A549 (cell line): ENCODE measurements at regions not wholly inside any gene's neighbourhood (a gene's known extent, or its start where the extent isn't known, plus 50 kb on each side); places are given as distances from the start of the nearest gene placed in this dataset.

Experiments
- ATAC-seq, 2 experiments: fragments of 200-7000 bp in 1 of 2; fragments of >200 bp in 1 of 2; cut with Nextera tagmentation in 1 of 2; cut with Tn5 transposase in 1 of 2; 3 replicates each; pipeline versions ENCODE4 v1.8.0 to v1.9.1; 2018 to 2020; ENCODE audit warnings: mild to moderate bottlenecking in 1 of 2, moderate library complexity in 1 of 2
- CTCF ChIA-PET: fragments of 300-600 bp; sonication (Branson Sonifier 250); formaldehyde crosslinking; extraction: SDS; loops from one replicate; lab custom pipeline; 2021; ENCODE audit warnings: antibody characterized with exemption, inconsistent platforms; lab: Yijun Ruan, JAX
- POLR2A ChIA-PET: fragments of 350-600 bp; formaldehyde crosslinking; extraction: SDS; loops from one replicate; lab custom pipeline; 2021; ENCODE audit warnings: antibody characterized with exemption, inconsistent platforms; lab: Yijun Ruan, JAX
- DNase-seq, 2 experiments: peaks; one replicate each; pipeline versions ENCODE4 v3.0.0 to v3.0.0-alpha.2; 2011 to 2016; ENCODE audit warnings: low read depth in 1 of 2, low spot score in 1 of 2
- FAIRE-seq: peaks from 2 replicates; lab custom pipeline; 2011; peaks lifted over from hg19 to GRCh38; lab: Jason Lieb, UNC
- H3K27ac ChIP-seq, 2 experiments: fragments of >200 bp; sonication (Bioruptor Twin); formaldehyde crosslinking; 3 replicates each; pipeline ENCODE4 v1.5.1; 2016 to 2017
- H3K4me1 ChIP-seq: fragments of >200 bp; sonication (Bioruptor Twin); formaldehyde crosslinking; 3 replicates; pipeline ENCODE4 v1.6.1; 2016
- H3K4me2 ChIP-seq: fragments of >200 bp; sonication (Bioruptor Twin); formaldehyde crosslinking; 3 replicates; pipeline ENCODE4 v1.6.1; 2016
- H3K4me3 ChIP-seq: fragments of >200 bp; sonication (Bioruptor Twin); formaldehyde crosslinking; 3 replicates; pipeline ENCODE4 v1.5.1; 2016
- H3K9me3 ChIP-seq: fragments of >200 bp; sonication (Bioruptor Twin); formaldehyde crosslinking; 3 replicates; pipeline ENCODE4 v1.6.1; 2016
- CHD4 ChIP-seq: fragments of 200-600 bp; sonication (generic); IDR thresholded peaks from 2 replicates; pipeline ENCODE4 v1.6.1; 2016; ENCODE audit warnings: antibody characterized with exemption, mild to moderate bottlenecking, borderline replicate concordance
- EHF ChIP-seq: fragments of 250-450 bp; sonication (Bioruptor Pico); IDR thresholded peaks from 2 replicates; pipeline ENCODE4 v1.5.0; 2020; ENCODE audit warnings: mild to moderate bottlenecking
- EHMT2 ChIP-seq: fragments of 200-600 bp; sonication (generic); IDR thresholded peaks from 2 replicates; pipeline ENCODE4 v1.6.1; 2016; ENCODE audit warnings: antibody characterized with exemption, low read depth, mild to moderate bottlenecking, moderate library complexity
- EP300 ChIP-seq, 2 experiments: fragments of >200 bp; sonication (Bioruptor Twin); formaldehyde crosslinking; IDR thresholded peaks; 2 replicates in 1 of 2; 3 replicates in 1 of 2; pipeline ENCODE4 v1.6.1; 2016 to 2017
- ESRRA ChIP-seq: fragments of 150-350 bp; IDR thresholded peaks from 2 replicates; pipeline ENCODE4 v1.6.1; 2014; ENCODE audit warnings: mild to moderate bottlenecking, low read length, borderline replicate concordance
- FOSB ChIP-seq: fragments of 250-450 bp; sonication (Bioruptor Pico); IDR thresholded peaks from 2 replicates; pipeline ENCODE4 v1.5.0; 2020; ENCODE audit warnings: mild to moderate bottlenecking, moderate library complexity
- GATA3 ChIP-seq: IDR thresholded peaks from 2 replicates; pipeline ENCODE4 v1.6.1; 2012; ENCODE audit warnings: borderline replicate concordance
- HEYL ChIP-seq: fragments of 250-450 bp; sonication (Bioruptor Pico); IDR thresholded peaks from 2 replicates; pipeline ENCODE4 v1.8.0; 2021; ENCODE audit warnings: mild to moderate bottlenecking, moderate library complexity
- HOXB13 ChIP-seq: fragments of 250-450 bp; sonication (Bioruptor Pico); IDR thresholded peaks from 2 replicates; pipeline ENCODE4 v1.5.0; 2020; ENCODE audit warnings: low read depth, mild to moderate bottlenecking, moderate library complexity
- MAFK ChIP-seq: fragments of 450-650 bp; IDR thresholded peaks from 2 replicates; pipeline ENCODE4 v1.6.1; 2014; ENCODE audit not compliant: partially characterized antibody
- NFE2L2 ChIP-seq: fragments of 150-350 bp; conservative IDR thresholded peaks from 2 replicates; pipeline ENCODE4 v1.6.1; 2014; ENCODE audit warnings: low read length
- NR3C1 ChIP-seq: fragments of >200 bp; sonication (Bioruptor Twin); formaldehyde crosslinking; IDR thresholded peaks from 3 replicates; pipeline ENCODE4 v1.6.1; 2017
- POLR2A ChIP-seq: IDR thresholded peaks from 2 replicates; pipeline ENCODE4 v1.6.1; 2012; ENCODE audit warnings: mild to moderate bottlenecking, low read length
- RAD21 ChIP-seq, 2 experiments: fragments of >200 bp in 1 of 2; sonication (Bioruptor Twin) in 1 of 2; formaldehyde crosslinking in 1 of 2; IDR thresholded peaks in 1 of 2; conservative IDR thresholded peaks in 1 of 2; 2 replicates in 1 of 2; 3 replicates in 1 of 2; pipeline ENCODE4 v1.6.1; 2012 to 2018; ENCODE audit warnings: inconsistent platforms in 1 of 2
- RCOR1 ChIP-seq: fragments of 150-350 bp; IDR thresholded peaks from 2 replicates; pipeline ENCODE4 v1.6.1; 2014; ENCODE audit warnings: antibody characterized with exemption, low read length, low read depth
- RFX5 ChIP-seq: fragments of 450-650 bp; IDR thresholded peaks from 2 replicates; pipeline ENCODE4 v1.7.1; 2014; ENCODE audit warnings: antibody characterized with exemption, mild to moderate bottlenecking, moderate library complexity
- SMC3 ChIP-seq: fragments of >200 bp; sonication (Bioruptor Twin); formaldehyde crosslinking; IDR thresholded peaks from 3 replicates; pipeline ENCODE4 v1.6.1; 2018; ENCODE audit warnings: inconsistent platforms
- TFCP2L1 ChIP-seq: fragments of 250-450 bp; sonication (Bioruptor Pico); IDR thresholded peaks from 2 replicates; pipeline ENCODE4 v1.5.0; 2021; ENCODE audit warnings: mild to moderate bottlenecking
- ZC3H11A ChIP-seq: fragments of 450-650 bp; IDR thresholded peaks from 2 replicates; pipeline ENCODE4 v1.6.1; 2014; ENCODE audit warnings: antibody characterized with exemption, mild to moderate bottlenecking
- ZFP36 ChIP-seq: fragments of 450-650 bp; IDR thresholded peaks from 2 replicates; pipeline ENCODE4 v1.6.1; 2014; ENCODE audit warnings: borderline replicate concordance; ENCODE audit not compliant: partially characterized antibody
- ZNF302 ChIP-seq: fragments of 250-450 bp; sonication (Bioruptor Pico); IDR thresholded peaks from 2 replicates; pipeline ENCODE4 v1.9.0; 2021; ENCODE audit warnings: inconsistent platforms, mild to moderate bottlenecking, moderate library complexity
- ZSCAN20 ChIP-seq: fragments of 250-450 bp; sonication (Bioruptor Pico); IDR thresholded peaks from 2 replicates; pipeline ENCODE4 v1.8.0; 2022; ENCODE audit warnings: mild to moderate bottlenecking, moderate library complexity
- WGBS: methylation state at CpG from one replicate; pipeline ENCODE4 v1.1.6; 2017; ENCODE audit errors: missing lambda C conversion rate; 5-methylcytosine and 5-hydroxymethylcytosine counted together
- TF ChIP-seq, protein P1 (sequence below): fragments of >200 bp; sonication (Bioruptor Twin); formaldehyde crosslinking; IDR thresholded peaks from 2 replicates; pipeline ENCODE4 v1.6.1; 2016
- TF ChIP-seq, protein P2 (sequence below): fragments of 200-600 bp; sonication (generic); IDR thresholded peaks from 2 replicates; pipeline ENCODE4 v1.6.1; 2016; ENCODE audit warnings: antibody characterized with exemption, mild to moderate bottlenecking, moderate library complexity
- TF ChIP-seq, protein P3 (sequence below): fragments of 450-650 bp; IDR thresholded peaks from 2 replicates; pipeline ENCODE4 v1.6.1; 2014; ENCODE audit warnings: antibody characterized with exemption
- TF ChIP-seq, protein P4 (sequence below): fragments of >200 bp; sonication (Bioruptor Twin); formaldehyde crosslinking; IDR thresholded peaks from 3 replicates; pipeline ENCODE4 v1.5.1; 2016
- TF ChIP-seq, protein P5 (sequence below): IDR thresholded peaks from 2 replicates; pipeline ENCODE4 v1.6.1; 2012; ENCODE audit warnings: low read depth, borderline replicate concordance

DNA sequence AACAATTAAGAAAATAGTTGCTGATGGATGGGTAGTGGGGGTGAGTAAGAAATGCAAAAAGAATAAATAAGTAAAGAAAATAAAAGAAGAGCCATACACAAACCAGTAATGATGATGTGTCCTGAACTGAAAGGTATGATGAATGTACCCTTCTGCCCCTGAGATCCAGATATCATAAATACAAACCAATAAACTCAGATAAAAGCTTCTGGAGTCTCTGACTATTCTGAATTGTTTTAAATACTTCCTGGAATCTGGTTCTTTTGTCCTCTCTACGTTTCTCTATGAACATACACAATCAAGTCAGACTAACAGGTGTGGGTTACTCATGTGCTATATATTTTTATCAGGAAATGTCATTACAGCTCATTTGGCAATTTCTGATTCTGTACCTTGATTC, 153.4 kb downstream of the PPP1R2C start:
- Histone ChIP-seq H3K9me3 (no peaks in the 10 kb centered on the region), H3K4me2 (no peak overlapping the region), H3K4me1 (no peaks in the 10 kb centered on the region), H3K27ac (no peak overlapping the region), H3K4me3 (no peak overlapping the region)
- POLR2A ChIA-PET = no interaction called here
- ATAC-seq = no peak
- DNase-seq = no peak
- no peak for TF ChIP-seq ZFP36
- no peak for TF ChIP-seq ZC3H11A
- TF ChIP-seq RFX5 = no peak
- no peak for TF ChIP-seq HOXB13 (CRISPR knock-in tag)
- TF ChIP-seq RAD21 (conservative IDR thresholded peaks at IDR 0.05 in 1 of 2, IDR thresholded peaks at IDR 0.05 in 1 of 2) = no peak
- TF ChIP-seq, protein P1, sequence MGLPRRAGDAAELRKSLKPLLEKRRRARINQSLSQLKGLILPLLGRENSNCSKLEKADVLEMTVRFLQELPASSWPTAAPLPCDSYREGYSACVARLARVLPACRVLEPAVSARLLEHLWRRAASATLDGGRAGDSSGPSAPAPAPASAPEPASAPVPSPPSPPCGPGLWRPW = no peak
- TF ChIP-seq FOSB (CRISPR knock-in tag) = no peak
- TF ChIP-seq POLR2A = no peak
- no peak for TF ChIP-seq EHMT2
- TF ChIP-seq, protein P2, sequence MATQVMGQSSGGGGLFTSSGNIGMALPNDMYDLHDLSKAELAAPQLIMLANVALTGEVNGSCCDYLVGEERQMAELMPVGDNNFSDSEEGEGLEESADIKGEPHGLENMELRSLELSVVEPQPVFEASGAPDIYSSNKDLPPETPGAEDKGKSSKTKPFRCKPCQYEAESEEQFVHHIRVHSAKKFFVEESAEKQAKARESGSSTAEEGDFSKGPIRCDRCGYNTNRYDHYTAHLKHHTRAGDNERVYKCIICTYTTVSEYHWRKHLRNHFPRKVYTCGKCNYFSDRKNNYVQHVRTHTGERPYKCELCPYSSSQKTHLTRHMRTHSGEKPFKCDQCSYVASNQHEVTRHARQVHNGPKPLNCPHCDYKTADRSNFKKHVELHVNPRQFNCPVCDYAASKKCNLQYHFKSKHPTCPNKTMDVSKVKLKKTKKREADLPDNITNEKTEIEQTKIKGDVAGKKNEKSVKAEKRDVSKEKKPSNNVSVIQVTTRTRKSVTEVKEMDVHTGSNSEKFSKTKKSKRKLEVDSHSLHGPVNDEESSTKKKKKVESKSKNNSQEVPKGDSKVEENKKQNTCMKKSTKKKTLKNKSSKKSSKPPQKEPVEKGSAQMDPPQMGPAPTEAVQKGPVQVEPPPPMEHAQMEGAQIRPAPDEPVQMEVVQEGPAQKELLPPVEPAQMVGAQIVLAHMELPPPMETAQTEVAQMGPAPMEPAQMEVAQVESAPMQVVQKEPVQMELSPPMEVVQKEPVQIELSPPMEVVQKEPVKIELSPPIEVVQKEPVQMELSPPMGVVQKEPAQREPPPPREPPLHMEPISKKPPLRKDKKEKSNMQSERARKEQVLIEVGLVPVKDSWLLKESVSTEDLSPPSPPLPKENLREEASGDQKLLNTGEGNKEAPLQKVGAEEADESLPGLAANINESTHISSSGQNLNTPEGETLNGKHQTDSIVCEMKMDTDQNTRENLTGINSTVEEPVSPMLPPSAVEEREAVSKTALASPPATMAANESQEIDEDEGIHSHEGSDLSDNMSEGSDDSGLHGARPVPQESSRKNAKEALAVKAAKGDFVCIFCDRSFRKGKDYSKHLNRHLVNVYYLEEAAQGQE = no peak
- TF ChIP-seq, protein P3, sequence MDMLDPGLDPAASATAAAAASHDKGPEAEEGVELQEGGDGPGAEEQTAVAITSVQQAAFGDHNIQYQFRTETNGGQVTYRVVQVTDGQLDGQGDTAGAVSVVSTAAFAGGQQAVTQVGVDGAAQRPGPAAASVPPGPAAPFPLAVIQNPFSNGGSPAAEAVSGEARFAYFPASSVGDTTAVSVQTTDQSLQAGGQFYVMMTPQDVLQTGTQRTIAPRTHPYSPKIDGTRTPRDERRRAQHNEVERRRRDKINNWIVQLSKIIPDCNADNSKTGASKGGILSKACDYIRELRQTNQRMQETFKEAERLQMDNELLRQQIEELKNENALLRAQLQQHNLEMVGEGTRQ = no peak
- TF ChIP-seq CHD4 = no peak
- TF ChIP-seq, protein P4, sequence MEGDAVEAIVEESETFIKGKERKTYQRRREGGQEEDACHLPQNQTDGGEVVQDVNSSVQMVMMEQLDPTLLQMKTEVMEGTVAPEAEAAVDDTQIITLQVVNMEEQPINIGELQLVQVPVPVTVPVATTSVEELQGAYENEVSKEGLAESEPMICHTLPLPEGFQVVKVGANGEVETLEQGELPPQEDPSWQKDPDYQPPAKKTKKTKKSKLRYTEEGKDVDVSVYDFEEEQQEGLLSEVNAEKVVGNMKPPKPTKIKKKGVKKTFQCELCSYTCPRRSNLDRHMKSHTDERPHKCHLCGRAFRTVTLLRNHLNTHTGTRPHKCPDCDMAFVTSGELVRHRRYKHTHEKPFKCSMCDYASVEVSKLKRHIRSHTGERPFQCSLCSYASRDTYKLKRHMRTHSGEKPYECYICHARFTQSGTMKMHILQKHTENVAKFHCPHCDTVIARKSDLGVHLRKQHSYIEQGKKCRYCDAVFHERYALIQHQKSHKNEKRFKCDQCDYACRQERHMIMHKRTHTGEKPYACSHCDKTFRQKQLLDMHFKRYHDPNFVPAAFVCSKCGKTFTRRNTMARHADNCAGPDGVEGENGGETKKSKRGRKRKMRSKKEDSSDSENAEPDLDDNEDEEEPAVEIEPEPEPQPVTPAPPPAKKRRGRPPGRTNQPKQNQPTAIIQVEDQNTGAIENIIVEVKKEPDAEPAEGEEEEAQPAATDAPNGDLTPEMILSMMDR = no peak
- TF ChIP-seq GATA3 = no peak
- no peak for TF ChIP-seq NFE2L2
- CTCF ChIA-PET = no interaction called here
- WGBS = 0% methylated on average over 1 of the region's 1 CpG
- no peak for FAIRE-seq

DNA sequence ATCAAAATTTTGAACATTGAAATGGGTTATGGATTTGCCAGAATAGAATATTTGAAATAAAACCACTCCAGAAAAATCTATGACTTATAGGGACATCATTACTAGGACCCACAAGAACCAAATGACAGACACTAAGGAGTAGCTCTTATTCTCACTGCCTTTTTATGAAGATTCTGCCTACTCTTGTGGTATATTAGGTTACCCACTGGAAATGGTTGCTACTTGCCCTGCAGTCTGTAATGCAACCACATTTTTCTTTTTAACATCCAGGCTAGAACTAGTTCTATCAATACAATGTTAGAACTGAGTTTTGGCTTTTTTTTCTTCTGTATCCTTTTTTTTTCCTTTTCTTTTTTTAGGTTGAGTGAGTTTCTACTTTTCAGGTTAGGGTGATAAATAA, 158.9 kb downstream of the PPP1R2C start:
- no peaks in the 10 kb centered on the region for H3K4me1 ChIP-seq
- H3K4me2 ChIP-seq = no peak overlapping the region
- H3K4me3 ChIP-seq = no peak overlapping the region
- ATAC-seq (no peak), FAIRE-seq (no peak), DNase-seq (no peak)
- CTCF ChIA-PET = no interaction called here
- H3K9me3 ChIP-seq = no peaks in the 10 kb centered on the region
- POLR2A ChIA-PET = no interaction called here
- no peak for TF ChIP-seq HOXB13 (CRISPR knock-in tag)
- no peak for TF ChIP-seq RCOR1
- no peak overlapping the region for H3K27ac ChIP-seq

DNA sequence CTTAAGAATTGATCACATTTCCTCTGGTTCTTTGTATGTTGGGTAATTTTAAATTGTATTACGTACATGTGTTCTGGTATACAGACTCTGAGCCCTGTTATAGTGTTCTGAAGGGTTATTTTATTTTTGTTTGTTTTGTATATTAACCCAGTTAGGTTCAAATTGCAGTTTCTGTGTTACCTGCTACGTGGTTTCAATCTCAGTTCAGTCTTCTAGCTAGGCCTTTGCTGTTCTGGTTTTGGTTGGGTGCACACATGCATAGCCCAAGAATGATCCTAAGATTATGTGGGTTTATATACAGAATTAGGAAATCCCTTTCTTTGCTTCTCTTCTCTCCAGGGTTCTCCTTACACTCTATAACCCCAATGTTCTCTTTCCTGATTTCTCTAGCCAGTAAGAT, 161.0 kb downstream of the PPP1R2C start:
- no peak for DNase-seq
- 10% methylated on average over 2 of the region's 2 CpGs for WGBS
- Histone ChIP-seq H3K4me1 (no peaks in the 10 kb centered on the region), H3K27ac (no peak overlapping the region), H3K4me3 (no peak overlapping the region), H3K9me3 (no peaks in the 10 kb centered on the region), H3K4me2 (no peak overlapping the region)
- FAIRE-seq = no peak
- ChIA-PET POLR2A (no interaction called here), CTCF (no interaction called here)
- ATAC-seq = no peak
- TF ChIP-seq EHF (CRISPR knock-in tag) (no peak), MAFK (no peak), HEYL (CRISPR knock-in tag) (no peak), ZNF302 (CRISPR knock-in tag) (no peak), TFCP2L1 (CRISPR knock-in tag) (no peak), ESRRA (no peak), NR3C1 (no peak), ZSCAN20 (no peak), SMC3 (no peak), EP300 (IDR thresholded peaks at IDR 0.05) (no peak), RCOR1 (no peak)
- TF ChIP-seq, protein P1 = no peak
- TF ChIP-seq, protein P4 = no peak
- TF ChIP-seq, protein P5, sequence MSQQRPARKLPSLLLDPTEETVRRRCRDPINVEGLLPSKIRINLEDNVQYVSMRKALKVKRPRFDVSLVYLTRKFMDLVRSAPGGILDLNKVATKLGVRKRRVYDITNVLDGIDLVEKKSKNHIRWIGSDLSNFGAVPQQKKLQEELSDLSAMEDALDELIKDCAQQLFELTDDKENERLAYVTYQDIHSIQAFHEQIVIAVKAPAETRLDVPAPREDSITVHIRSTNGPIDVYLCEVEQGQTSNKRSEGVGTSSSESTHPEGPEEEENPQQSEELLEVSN = no peak
